Activated CD4-positive, alpha-beta T cell treated with anti-CD3 and anti-CD28 coated beads, Interleukin-10, Interleukin-2, amounts not matched to agents 100 ng/mL and 50 ng/mL, durations not matched to agents 16 hours and 8 hours (primary cell): ENCODE measurements at regions not wholly inside any gene's neighbourhood (a gene's known extent, or its start where the extent isn't known, plus 50 kb on each side); places are given as distances from the start of the nearest gene placed in this dataset.

Experiments used
- DNase-seq: peaks from one replicate; pipeline ENCODE4 v3.0.0-alpha.2; 2020

DNA sequence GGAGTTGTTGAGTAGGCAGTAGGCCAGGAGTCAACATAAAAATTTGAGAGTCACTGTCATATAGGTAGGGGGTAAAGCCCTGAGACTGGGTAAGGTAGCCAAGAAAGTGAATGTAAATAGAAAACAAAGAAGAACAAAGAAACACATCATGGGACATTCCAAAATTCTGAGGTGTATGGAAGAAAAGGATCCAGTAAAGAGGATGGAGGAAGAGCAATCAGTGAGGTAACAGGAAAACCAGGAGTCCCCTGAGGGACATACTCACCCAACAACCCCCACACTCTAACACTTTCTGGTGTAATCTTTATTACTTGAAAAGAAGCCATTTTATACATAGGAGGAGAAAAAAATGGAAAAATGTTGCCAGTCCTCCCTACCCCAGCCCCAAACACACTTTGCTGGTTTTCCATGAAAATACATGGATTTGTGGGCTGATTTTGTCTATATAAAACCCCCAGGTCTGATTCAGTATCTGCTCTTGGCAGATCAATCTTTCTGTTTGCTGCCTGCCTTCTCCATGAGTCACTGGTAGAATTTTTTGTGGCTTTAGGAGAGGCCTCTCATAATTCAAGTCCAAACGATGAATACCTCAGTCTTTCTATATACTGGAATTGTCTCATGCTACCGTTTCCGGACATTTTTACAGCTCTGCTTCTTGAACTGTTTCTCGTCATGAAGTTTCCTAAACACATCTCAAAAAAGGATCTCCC is 271.4 kb upstream of the MAN1A1 start:
- no peak for DNase-seq

DNA sequence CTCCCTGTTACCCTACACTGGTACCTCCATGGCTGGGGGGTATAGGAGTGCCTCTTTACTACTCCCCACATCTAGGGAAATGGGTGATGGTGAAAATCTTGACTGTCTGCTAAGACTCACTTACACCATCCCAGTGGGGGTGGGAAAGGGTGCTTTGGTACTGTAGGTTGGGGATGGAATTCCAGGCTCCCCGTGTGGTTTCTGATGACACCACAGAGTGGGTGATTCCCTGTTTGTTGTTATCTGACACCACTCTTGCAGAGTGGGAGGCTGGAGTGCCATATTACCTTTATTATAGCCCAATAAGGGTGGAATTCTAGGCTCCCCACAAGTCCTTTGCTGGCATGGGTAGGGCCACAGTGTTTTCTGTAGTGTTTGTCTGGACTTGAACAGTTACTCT is 264.6 kb upstream of the MAN1A1 start:
- no peak for DNase-seq

DNA sequence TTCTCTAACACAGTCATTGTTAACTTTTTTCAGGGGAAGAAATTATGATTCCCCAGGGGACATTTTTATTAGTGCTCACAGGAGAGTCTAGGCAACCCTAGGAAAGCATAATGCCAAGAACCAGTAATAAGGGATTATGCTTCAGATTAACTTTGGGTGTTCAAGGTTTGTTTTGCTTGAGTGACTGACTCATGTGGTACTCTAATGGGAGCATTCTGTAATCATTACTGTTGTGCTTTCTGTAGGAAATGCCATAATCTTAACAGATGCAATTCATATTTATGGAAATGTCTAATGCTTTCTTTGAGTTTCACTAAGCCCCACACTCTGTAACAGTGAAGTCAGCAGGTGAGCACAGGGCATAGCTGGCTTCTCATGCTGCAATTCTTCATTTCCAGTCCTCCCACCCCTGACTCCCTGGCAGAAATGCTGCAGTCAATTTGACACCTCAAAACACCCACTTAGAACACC is 263.4 kb upstream of the MAN1A1 start:
- no peak for DNase-seq

DNA sequence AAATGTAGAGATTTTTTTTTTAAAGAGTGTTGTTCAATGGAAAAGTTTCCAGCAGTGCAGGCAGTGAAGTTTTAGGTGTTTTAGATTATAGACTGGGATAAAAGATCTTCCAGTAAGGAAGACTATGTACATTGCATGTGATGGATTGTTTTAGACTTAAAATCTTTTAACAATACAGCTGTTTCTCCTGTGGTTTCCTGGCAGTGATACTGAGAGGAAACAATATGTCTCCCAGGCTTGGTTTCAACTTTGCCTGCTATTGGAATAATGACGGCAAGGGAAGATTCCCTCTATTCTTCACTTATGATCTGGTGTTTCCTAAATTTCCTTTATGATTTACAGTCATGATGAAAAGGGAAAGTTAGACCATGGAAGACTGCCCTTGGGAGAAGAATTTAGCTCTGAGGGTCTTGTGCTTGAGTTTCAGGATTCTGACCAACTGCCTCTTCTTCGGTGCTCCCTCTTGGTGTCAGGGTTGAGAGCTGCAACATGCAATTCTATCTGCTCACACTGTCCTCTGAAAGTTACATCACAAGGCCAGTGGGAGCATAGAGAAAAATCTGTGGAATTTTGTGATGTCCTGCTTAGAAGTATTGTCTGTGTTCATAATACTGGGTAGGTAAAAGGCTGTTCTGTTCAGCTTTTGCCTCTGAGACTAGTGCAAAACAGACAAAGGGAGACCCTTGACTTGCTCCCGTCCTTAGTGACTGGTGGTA is 262.8 kb upstream of the MAN1A1 start:
- no peak for DNase-seq

DNA sequence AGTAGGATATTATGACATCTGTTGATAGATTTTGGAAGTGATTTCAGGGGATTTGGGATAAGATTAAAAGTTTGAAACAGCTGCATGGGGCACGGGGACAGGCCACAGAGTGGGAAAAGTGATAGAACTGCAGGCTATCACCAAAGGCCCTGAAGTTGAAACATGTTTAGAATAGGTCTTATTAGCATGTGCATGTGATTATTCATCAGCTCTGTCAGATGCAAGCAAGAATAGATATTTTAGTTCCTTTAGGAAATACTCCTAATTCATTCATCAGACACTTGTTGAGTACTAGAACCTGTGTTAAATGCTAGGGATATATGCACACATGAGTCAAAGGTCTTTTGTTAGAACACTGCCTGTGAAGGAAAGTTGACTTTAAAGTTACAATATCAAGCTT is 261.2 kb upstream of the MAN1A1 start:
- DNase-seq, result no peak

DNA sequence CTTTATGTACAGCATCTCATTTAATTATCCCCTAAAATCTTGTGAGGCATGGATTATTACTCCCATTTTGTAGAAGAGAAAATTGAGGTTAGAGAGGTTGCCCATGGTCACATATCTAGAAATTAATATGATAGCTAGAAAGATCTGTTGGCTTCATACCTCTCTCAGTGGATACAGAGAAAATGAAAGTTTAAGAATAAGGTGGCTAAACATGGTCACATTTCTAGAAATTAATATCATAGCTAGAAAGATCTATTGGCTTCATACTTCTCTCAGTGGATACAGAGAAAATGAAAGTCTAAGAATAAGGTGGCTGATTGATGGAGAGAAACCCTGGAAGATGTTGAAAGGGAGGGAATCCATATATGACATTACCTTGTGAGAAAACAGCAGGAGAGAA is 260.7 kb upstream of the MAN1A1 start:
- DNase-seq, result no peak

DNA sequence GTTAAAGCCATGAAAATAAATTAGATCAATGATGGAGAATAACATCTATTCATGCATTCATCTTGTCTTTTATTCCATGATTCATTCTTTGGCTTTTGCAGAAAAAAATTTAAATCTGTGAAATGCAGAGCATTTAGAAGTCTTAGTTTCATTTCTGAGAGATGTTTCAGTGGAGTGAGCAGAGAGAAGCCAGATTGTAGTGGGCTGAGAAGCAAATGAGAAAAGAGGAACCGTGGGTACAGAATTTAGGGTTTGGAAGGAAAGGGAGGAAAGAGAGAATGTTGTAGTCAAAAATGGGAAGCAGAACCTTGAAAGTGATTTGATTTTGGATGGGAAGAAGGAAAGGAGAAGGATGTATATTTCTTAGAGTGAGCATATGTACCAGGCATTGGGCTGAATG is 260.3 kb upstream of the MAN1A1 start:
- no peak for DNase-seq

DNA sequence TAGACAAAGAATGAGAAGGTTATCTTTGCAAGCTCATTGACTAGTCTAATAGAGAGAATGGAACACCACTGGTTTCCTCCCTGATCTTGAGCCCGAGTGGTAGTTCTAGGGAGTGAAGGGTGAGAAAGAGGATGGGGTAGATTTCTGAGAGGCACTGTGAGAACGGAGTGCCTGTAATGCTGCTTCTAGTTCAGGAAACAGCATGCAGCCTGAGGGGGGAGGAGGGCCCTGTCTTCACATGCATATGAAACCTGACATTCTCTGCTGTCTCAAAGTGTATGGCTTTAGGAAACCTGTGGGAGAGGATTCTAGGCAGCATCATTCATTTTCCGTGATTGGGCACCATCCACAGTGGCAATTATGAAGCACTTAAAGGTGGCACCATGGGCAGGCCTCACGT is 259.4 kb upstream of the MAN1A1 start:
- no peak for DNase-seq

DNA sequence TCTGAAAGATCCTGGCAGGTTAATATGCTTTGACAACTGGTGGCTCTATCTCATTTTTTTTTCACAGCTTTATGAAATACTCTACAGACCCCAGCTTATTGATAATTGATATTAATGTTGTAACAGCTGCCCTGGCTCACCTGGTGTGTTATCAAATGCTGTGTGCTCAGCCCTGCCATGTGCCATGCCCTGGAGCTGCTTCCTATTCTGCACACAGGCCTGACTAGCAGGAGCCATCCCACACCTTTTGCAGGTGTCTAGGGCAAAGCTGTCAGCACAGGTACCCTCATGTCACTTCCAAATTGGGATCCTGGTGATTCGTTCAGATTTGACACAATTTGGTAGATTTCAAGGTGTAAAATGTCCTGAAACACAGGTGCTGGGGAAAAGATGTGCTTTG is 254.6 kb upstream of the MAN1A1 start:
- DNase-seq, result no peak

DNA sequence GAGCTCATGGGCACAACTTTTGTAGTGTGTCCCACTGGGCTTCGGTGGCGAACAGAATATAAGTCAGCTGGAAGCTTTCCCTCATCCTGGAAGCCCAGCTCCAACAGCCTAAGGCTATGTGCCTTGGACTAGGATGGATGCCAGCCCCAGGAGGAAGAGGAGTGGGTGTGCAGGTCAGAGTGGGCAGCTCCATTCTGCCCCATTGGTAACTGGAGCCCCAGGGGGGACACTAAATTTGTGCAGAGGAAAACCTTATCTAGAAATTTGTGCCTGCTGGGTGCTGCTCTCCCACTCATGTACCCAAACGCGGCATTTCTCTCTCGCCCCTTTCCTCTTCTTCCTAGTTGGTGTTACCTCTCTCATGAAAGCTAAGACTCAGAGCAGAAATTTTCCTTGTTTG is 253.9 kb upstream of the MAN1A1 start:
- DNase-seq, result no peak

DNA sequence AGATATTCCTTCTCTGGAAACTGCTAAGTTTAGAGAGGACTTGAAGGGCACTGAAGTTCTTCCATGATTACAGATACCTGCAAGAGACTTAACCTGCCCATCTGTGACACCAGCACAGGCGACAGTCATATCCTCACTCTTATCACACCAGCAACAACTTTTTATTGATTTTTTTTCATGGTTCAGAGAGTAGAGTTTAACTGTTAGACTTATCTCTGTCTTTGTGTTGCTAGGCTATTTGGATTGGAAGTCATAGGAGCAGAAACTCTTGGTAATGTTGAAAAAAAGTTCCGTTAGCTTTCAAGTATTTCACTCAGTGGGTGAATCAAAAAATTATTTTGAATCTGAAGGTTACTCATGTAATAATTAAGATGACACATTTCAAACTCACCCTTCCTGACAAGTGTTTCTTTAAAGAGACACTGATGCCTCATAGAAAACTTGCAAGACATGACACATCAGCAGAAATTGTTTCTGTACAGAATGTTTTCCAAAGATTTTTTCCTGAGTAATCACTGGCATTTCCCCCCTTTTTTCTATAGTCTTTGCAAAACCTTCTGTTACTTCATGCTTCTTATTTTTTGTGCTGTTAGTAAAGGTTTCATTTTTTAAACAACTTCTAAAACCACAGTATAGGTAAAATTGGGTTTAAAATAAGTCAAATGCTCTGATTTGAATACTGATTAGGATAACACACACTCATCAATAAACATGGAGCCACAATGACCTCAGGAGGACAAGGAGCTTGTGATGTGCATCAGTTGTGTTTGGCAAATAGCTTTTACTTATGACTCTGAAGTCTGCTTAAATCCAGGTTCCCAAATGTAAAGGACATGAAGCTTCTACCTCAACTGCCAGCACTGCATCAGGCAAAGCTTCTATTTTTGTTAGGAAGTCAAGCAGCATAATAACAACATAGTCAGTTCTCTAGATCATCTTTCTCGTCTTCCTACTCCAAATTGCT is 252.9 kb upstream of the MAN1A1 start:
- DNase-seq, result no peak

DNA sequence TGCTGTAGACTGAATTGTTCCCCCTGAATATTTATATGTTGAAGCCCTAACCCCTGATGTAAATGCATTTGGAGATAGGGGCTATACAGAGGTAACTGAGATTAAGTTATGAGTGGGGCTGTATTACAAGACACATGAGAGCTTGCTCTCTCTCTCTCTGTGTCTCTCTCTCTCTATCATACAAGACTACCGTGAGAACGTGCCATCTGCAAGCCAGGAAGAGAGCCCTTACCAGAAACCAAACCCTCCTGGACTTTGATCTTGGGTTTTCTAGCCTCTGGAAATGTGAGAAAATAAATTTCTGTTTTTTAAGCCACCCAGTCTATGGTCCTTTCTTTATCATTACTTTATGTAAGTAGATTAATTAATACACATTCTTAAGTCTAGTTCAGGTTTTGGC is 249.3 kb upstream of the MAN1A1 start:
- DNase-seq, result no peak

DNA sequence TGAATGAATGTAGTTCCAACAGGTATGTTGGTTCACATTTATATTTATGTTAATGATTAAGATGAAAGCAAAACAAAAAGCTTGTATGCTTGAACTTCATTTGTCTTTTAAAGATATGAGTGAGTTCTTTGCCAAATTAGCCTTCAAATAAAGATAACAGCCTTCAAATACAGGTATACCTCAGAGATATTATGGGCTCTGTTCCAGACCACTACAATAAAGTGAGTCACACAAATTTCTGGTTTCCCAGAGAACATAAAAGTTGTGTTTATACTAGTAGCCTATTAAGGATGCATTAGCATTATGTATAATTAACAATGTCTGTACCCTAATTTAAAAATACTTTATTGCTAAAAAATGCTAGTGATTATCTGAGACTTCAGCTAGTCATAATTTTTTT is 245.3 kb upstream of the MAN1A1 start:
- DNase-seq, result no peak

DNA sequence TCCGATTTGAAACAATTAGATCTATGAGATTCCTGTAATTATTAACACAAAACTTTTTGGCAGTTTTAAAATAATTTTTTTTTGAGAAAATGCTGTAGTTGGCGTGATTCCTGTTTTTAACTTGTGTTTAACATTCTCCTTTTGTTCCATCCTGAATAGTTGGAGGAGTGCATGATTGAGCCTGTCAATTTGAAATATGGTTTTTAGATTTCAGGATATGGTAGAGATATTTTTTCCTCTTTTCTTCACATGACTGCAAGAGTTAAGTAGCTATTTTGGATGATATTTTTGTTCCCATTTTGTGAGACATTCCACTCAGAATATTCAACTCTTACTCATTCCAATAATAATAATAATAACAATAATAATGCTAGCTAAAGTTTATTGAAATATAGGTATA is 241.7 kb upstream of the MAN1A1 start:
- DNase-seq, result no peak

DNA sequence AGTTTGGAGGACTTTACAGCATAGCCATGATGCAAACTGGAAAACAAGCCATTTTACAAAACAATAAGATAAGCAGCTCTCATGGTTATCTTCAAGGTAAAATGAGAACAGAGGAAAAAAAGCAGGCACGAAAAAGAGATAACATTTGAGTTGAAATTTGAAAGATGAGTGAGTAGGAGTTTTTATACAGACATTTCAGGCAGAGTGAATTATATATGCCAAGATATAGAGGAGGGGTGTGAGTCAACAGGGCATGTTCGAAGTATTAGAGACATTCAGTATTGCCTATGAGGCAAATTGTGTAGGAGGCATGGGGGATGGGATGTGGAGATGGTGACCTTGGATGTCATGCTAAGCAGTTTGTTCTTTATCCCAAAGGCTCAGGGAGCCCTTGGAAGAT is 240.5 kb upstream of the MAN1A1 start:
- DNase-seq, result no peak

DNA sequence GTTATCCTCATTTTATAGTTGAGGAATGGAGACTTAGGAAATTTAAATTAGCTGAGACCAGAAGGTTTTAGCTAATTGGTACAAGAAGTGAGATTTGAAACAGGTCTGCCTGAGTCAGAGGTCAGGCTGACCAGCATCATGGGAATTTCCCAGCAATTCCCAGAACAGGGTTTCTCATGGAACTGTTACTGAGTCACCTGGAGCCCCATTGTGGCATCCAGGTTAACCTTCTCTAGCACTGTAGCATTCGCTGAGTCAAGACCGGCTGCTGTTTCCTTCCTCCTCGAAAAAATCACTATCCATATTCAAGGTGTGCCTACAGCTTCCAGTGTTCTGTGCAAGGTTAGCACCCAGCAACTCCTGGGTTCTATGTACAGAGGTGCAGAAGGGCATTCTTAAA is 238.0 kb upstream of the MAN1A1 start:
- no peak for DNase-seq

DNA sequence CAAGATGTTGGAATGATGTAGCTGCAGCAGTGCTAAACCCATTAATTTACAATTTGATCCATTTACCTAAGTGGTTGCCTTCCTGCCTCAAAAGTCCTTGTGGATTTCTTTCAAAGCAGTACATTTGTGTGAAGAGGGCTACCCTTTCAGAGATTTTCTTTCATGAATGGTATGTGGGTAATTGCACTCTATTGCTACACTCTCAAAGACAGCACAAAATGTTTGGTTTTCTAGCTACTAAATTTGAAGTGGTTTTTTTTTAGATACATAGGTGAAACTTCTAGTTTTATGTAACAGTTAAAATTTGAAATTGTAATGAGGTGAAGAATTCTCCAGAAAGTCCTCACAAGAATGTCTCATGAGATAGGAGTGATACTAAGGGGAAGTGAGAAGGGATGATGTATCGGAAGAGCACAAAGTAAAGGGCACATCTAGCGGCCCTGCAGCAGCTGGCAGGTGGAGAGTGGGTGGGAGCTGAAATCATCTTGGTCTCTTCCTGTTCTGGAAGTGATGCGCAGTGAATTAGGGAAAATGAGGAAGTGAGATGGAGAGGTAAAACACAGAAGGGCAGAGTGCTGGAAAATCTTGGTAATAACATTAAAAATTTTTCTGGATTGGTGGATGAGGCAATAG is 236.8 kb upstream of the MAN1A1 start:
- no peak for DNase-seq

DNA sequence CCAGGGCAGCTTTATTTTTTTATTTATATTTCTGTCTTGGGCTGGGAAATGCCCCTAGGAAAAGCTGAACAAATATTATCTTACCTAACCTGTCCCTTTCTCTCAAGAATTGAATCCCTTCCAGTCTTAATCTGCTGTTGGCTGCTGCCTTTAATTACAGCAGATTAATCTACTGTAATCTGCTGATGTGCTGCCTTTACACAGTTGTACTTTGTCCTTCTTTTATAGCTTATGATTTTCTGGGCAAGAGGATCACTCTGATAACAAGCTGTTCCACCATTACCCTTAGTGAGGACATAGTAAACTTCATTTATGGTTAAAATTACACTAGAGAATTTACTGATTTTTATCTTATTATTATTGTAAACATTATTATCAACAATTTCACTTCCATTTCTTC is 234.5 kb upstream of the MAN1A1 start:
- DNase-seq, result no peak

DNA sequence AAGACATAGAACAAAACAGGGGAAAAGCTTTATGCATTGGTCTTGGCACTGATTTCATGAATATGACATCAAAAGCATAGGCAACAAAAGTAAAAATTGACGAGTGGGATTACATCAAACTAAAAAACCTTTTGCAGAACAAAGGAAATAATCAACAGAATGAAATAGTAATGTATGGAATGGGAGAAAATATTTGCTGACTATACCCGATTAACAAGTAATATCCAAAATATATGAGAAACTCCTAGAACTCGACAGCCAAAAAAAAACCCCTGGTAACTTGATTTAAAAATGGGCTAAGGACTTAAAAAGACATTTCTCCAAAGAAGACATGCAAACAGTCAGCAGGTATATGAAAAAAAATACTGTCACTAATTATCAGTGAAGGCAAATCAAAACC is 231.7 kb upstream of the MAN1A1 start:
- no peak for DNase-seq

DNA sequence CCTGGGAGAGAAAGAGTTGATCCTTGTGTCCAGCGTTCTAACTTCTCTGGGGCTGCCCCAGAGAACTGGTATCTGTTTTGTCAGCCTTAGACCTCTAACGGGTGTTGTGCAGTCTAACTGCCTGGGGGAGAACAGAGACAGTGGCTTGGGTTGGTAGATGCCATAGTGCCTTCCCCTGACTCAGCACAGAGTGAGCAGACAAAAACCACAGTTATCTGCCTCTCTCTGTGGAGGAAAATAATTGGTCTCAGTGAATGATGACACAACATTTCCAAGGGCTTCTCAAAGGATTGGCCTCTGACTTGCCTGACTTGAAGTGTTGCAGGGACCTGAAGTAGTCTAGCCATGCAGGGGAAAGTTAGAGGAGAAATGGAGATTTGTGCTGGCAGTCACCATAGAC is 226.2 kb upstream of the MAN1A1 start:
- DNase-seq, result no peak

DNA sequence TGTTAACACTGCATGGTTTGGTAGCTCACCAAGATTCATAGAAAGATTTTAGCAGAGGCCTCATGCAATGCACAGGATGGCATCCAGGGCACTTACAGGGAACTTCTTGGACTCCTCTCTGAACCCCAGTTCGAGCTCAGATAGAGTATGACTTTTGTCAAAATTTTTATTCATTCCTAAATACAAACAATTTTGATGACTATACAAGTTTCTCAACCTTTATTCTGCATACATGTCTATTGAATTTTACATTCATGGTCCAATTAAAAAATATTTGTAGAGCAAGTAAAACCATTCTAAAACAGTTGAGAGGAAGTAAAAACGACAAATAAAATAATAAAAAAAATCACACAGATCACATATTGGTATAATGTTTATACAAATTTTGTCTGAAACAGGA is 219.0 kb upstream of the MAN1A1 start:
- DNase-seq, result no peak

DNA sequence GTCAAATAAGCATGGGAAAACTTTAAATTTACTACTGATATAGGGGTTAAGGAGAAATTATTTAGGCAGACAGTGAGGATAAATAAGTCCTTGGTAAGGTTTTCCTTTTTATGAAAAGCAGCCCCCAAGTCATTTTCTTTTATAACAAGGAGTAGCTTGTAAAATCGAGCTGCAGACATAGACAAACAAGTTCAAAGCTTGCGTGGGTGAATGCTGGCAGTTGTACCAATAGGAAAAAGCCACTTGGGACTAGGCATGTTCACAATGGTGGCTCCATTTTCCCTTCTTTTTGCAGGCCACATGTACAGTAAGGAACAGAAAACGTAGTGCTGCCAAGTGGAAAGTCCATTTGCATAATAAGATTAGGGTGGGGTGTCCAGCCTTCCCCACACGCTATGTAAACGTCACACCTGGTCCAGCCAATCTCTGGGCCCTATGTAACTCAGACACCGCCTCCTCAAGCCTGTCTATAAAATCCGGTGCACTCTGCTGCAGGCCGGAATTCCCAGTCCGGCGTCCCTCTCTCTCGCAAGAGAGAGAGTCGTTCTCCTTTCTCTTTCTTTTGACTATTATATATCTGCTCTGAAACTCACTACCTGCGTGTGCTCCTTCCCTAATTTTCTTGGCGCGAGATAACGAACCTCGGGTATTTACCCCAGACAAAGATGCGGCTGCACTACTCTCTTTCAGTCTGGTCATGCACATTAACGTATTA is 217.1 kb upstream of the MAN1A1 start:
- DNase-seq, result no peak

DNA sequence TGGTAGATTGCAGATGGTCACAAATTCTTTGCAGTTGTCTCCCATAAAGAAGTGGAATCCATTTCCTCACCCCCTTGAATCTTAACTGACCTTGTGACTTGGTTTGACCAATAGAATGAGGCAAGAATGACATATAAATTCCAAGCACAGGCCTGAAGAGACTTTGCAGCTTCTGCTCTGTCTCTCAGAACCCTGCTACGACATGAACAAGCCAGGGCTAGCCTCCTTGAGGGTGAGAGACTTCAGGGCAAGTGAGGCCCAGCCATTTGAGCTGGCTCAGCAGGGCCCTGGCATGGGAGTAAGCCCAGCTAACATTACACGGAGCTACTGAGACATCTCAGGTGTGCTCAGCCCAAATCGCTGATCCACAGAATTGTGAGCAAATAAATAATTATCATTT is 216.3 kb upstream of the MAN1A1 start:
- DNase-seq, result no peak
